Endometrium (tissue), 2 donors: ENCODE measurements at regions not wholly inside any gene's neighbourhood (a gene's known extent, or its start where the extent isn't known, plus 50 kb on each side); places are given as distances from the start of the nearest gene placed in this dataset.

ENCODE experiments used
- FAIRE-seq: peaks from 2 replicates; lab custom pipeline; 2012; peaks lifted over from hg19 to GRCh38; lab: Jason Lieb, UNC
- donor health status: control.
- donor health status: control.

DNA sequence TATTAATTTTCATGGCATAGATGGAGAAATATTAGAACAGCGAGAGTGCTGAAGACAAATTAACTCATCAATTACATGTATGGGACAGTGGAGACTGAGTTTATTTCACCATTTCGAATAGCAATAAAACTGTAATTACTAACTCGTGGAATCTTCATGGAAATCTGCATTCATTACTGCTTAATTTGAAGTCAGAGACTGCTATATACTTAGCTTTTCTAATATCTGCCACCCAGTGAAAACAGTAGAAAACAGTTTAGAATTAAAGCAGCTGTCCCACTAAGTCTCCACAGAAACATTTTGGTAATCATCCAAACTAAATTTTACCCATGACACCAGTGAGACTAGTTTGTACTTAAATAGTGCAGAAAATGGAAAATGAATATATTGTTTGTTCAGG, 56.8 kb downstream of the IZUMO3 start:
- no peak for FAIRE-seq

GRCh38 chr9:24487946-24488345, 57.8 kb downstream of the IZUMO3 start:
- no peak for FAIRE-seq

GRCh38 chr9:24487250-24487861, 58.3 kb downstream of the IZUMO3 start:
- peak; percentile 79 for FAIRE-seq

- FAIRE-seq = peak; percentile 97
Observed at GRCh38 chr9:24479361-24480059, 66.2 kb downstream of the IZUMO3 start.

DNA sequence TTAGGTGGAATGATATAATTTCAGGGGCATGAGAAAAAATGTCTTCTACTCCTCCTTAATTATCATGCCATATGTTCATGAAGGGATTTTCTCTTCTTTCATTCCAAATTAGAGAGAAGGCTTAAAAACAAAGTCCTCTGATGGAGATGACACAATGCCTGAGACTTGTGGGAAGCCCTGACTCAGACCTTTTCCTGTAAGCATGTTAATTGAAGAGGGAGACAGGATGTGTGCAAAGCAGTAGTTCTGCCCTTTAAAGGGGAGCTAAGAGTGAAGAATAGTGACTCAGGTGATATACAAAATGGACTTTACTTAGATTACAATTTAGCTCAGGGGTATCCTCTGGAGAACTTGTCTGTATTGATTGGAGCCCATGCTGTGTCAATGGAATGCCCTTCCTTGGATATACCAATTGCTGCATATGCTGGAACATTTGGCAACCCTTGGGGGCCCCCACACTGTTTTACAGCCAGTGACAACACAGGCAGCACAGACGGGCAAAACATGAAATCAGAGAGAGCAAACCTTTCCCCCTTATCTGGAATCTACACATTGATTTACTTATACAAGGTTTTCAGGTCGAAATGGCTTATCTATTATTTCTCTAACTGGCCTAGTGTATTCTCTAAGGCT, 81.3 kb downstream of the IZUMO3 start:
- FAIRE-seq = no peak

DNA sequence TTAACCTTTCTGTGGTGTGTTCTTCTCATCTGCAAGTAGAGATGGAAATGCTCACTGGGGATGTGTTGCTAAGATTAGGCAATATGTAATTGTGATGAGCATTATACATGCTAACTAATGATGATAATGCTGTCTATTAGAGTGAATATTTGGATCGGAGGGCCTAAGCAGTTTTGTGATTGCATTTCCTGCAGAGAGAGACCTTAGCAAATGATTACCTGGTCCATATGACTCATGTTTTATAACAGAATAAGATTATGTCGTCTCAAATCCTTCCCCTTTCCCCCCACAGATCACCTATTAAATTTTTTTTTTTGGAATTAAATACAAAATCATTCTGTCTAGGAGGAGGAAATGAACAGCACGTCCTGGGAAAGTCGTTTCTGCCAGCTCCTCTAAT, 82.7 kb downstream of the IZUMO3 start:
- no peak for FAIRE-seq

DNA sequence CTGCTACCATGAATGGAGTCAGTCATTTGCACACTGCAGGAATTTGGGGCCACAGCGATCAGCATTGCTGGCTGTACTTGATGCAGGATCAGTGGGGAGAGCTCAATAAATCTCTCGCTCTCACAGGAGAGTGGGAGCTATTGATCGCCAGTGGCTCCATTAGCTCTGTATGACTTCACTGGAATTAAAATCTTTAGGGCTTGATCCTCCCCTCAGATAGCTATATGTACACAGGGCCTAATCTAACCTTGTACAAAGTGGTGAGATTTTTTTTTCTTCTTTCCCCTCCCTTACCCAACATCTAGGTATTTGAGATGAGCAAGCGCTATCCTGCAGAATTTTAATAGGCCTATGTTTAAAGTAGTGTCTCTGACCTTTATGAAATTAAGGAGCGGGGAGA, 84.9 kb downstream of the IZUMO3 start:
- FAIRE-seq = no peak

DNA sequence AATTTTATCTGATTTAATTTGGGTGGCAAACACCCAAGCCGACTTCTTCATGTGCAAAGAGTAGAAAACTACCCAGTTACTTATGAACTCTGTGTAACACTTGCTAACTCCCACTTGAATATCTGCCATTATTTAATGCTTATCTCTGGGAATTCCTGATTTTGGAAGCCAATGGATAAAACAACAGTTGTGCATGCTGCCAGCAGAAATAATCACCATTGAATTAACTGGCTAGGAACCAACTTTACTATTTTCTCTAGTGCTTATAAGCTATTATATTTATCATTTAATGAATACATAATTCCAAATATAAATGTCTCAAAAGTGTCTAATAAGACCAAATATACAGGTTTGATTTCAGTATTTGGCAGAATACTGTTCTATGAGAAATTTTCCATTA, 85.7 kb downstream of the IZUMO3 start:
- FAIRE-seq = no peak

DNA sequence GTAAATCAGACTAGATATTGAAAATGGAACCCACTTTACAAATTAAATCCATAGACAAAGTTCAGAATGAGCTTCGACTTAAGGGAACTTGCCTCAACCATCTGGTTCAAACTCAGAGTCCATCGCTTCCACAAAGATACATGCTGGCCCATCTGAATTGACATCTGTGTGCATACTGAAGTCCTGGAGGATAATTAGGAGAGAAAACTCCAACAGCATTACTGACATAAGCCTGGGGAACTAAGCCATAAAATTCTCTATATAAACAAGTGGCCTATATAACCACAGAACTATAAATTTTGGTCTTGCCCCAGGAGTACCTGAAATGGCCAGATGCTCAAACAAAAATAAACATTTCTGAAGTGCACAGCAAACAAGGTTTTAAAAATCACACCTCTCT, 94.4 kb downstream of the IZUMO3 start:
- FAIRE-seq = no peak

DNA sequence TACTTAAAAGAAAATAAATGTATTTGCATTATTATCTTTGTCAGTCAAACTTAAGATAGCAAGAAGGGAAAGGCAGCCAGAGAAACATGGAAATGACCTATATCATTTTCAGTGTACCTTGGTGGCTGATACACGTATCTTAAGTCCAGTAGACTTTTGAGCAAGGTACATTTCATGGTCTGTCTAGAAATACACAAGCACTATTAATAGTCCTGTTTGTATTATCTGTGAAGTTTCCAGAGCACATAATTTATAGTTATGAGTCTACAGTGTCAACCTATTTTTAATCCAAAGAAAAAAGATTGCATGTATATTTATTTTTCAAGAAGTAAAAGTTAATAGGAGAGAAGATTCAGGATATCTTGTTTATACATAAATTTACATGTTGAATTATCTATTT, 95.7 kb downstream of the IZUMO3 start:
- FAIRE-seq = no peak

DNA sequence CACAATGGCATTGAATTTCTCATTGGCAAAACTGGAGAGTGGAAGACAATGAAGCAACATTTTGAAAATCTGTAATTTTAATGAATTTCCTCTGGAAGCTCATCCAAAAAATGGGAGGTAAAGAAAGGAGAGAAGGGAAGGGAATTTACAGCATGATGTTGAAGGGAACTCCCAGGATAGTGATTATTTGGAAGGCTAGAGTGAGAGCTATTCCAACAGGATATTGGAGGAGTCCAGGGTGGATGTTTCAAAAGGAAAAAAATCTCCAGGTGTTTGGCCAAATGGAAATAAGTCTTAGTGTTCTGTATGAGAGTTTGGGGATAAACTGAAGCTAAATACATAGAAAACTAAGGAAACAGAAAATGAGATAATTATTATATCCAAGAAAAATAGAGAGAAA, 106.2 kb downstream of the IZUMO3 start:
- FAIRE-seq = no peak

GRCh38 chr9:24438876-24439275, 106.8 kb downstream of the IZUMO3 start:
- no peak for FAIRE-seq

- FAIRE-seq = no peak
Observed at GRCh38 chr9:24436761-24437160, 108.9 kb downstream of the IZUMO3 start.

DNA sequence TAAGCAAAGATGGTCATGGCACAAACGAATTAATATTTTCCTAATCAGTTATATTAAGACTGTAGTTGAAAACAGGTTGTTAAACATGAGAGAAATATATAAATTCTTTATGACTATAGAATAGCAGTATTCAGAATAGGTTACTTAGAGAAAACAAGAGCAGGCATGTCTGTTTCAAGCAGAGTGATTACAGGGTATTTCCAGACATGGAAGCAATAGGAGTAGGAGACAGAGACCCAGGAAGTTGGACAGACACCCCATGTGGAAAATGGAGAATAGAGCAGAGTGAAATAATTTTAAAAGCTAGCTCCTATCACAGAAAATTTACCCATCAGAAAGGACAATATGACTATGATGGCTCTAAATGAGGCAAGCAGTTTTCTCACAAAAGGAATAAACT, 111.5 kb downstream of the IZUMO3 start:
- FAIRE-seq = no peak

GRCh38 chr9:24416136-24416535, 129.6 kb downstream of the IZUMO3 start:
- FAIRE-seq = no peak

- FAIRE-seq = no peak
Observed at GRCh38 chr9:24413651-24414050, 132.0 kb downstream of the IZUMO3 start.

GRCh38 chr9:24398466-24398865, 147.2 kb downstream of the IZUMO3 start:
- no peak for FAIRE-seq

GRCh38 chr9:24391095-24391494, 154.6 kb downstream of the IZUMO3 start:
- no peak for FAIRE-seq

DNA sequence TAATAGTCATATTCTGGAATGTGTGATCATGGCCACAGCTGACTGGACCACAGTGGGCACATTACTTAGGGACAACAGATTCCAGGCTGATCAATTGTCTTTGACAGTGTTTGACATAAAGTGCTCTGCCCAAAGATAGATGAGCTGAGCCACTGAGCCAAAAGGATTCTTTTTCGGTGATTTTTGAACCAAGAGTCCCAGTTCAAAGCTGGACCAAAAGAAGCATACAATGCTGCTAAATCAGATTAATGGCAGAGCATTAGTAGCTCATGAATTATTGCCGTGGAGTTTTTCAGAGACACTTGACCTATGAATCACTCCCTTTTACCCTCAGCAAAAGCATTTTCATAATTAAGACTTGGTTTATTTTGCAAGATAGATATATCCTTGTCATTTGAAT, 160.6 kb downstream of the IZUMO3 start:
- no peak for FAIRE-seq

- no peak for FAIRE-seq
Observed at GRCh38 chr9:24382566-24382965, 163.1 kb downstream of the IZUMO3 start.

DNA sequence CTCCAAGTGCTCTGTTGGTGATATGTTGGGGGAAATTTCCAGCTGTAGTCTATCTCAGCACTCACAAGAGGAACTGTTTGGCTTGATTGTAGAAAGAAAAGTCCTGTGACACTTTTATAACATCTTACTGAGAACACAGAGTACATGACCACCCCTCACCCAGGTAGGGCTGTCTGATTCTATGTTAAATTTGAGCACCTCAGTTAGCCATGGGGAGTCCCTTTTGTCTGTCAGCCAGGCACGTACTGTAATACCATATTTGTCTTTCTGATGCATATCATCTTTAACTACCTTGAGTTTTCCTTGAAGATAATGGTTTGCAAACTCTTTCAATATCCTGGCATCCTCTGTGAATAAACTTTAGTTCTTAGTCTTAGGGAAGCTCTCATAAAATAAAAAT, 164.5 kb downstream of the IZUMO3 start:
- FAIRE-seq = no peak

DNA sequence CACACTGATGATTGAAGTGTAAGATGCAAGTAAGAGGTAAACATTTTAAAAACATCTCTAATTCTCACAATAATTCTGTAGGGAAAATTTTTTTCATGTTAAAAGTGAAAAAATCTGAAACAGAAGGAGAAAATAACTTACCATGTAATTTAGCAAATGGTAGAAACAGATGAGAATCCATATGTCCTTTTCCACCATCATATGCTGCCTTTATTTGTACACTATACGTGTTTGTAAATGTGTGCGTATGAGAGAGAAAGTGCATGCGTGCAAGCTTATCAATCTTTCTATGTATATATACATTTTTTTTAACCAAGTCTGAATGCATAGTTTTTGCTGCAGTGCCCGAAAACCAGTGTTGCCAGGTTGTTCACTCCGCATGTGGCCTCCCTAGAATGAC, 186.7 kb downstream of the IZUMO3 start:
- no peak for FAIRE-seq

DNA sequence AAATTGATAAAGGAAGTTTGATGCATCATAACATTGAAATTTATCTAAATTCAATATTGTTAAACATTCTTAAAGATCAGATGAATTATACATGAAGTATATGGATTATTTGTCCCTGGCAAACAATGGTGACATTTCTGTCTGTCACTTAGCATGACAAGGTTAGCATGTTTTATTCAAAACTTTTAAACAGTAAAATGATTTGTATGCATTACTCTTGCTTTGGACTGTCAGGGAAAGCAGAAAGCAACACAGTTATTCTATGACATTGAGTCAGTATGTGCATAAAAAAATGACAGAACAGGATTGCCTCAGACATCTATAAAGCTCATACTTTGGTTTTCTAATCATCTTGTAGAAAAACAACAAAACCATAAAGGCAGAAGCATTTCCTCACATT, 193.7 kb downstream of the IZUMO3 start:
- no peak for FAIRE-seq

DNA sequence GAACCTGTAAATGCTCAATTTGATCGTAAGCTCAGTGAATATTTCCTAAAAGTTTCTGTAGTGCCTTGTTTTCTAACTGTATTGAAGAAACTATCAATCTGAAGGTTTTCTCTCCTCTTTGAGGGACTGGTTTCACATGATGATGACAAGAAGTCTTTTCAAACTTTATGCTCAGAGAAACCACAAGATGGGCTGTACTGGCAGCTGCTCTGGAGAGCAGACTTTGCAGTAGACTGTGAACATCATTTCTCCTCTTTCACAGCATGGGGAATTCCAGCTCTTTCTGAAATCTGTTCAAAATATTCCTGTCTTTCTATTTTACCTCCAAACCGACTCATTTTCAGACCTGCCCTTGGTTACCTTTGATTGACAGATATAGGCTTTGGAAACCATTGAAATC, 194.4 kb downstream of the IZUMO3 start:
- no peak for FAIRE-seq
